ENCODE measurements at regions not wholly inside any gene's neighbourhood (a gene's known extent, or its start where the extent isn't known, plus 50 kb on each side); places are given as distances from the start of the nearest gene placed in this dataset.
A peak's percentile ranks its signal among the peaks of the same experiment; 100 is the strongest.

GRCh38 chr1:114274621-114275317 lies 121.1 kb upstream of the SYT6 start:
- Histone ChIP-seq H3K27me3 (replicated peaks in 2 of 5; ENCODE audit: control insufficient read depth in 4 of 5, insufficient read depth in 5 of 5, low read length in 4 of 5) (peaks cover 0 to 5% (median 0%) of the 10 kb centered on the region in 5 experiments), H3K9me3 (ENCODE audit: control extremely low read depth in 1 of 5, control insufficient read depth in 4 of 5, insufficient read depth in 2 of 5, low read depth in 1 of 5, low read length in 4 of 5) (no peaks in the 10 kb centered on the region), H3K4me1 (ENCODE audit: control extremely low read depth in 1 of 4, control insufficient read depth in 4 of 4, insufficient read depth in 4 of 4, low read length in 3 of 4) (no peaks in the 10 kb centered on the region), H3K27ac (ENCODE audit: insufficient read depth in 1 of 2, low read depth in 1 of 2, low read length in 2 of 2, poor library complexity in 1 of 2, severe bottlenecking in 2 of 2) (no peak overlapping the region), H3K36me3 (ENCODE audit: control insufficient read depth in 4 of 4, insufficient read depth in 4 of 4, low read length in 3 of 4) (no peaks in the 10 kb centered on the region), H3K4me3 (ENCODE audit: control insufficient read depth in 1 of 7, extremely low read depth in 1 of 7, insufficient read depth in 4 of 7, low read depth in 2 of 7, low read length in 6 of 7) (no peak overlapping the region)
- 63% methylated on average over 2 of the region's 5 CpGs for WGBS (ENCODE audit: insufficient coverage)
- peak in 2 of 3 donors; percentile 2 to 7 for DNase-seq
- ChIA-PET CTCF (interaction anchor here (1.5 kb wide), 1 partner anchor 8 kb away, joined by 8 read pairs; no protein-coding TSS in a partner anchor), POLR2A (no interaction called here)

GRCh38 chr1:114272593-114272992 lies 118.9 kb upstream of the SYT6 start:
- CTCF ChIA-PET, result interaction anchor here (3.0 kb wide), 1 partner anchor 10 kb away, joined by 20 read pairs; no protein-coding TSS in a partner anchor
- WGBS (ENCODE audit: insufficient coverage), result 100% methylated on average over 2 of the region's 3 CpGs
- Histone ChIP-seq H3K27ac (ENCODE audit: insufficient read depth in 1 of 2, low read depth in 1 of 2, low read length in 2 of 2, poor library complexity in 1 of 2, severe bottlenecking in 2 of 2) (no peak overlapping the region), H3K4me3 (ENCODE audit: control insufficient read depth in 1 of 7, extremely low read depth in 1 of 7, insufficient read depth in 4 of 7, low read depth in 2 of 7, low read length in 6 of 7) (no peak overlapping the region), H3K9me3 (ENCODE audit: control extremely low read depth in 1 of 5, control insufficient read depth in 4 of 5, insufficient read depth in 2 of 5, low read depth in 1 of 5, low read length in 4 of 5) (no peaks in the 10 kb centered on the region), H3K36me3 (ENCODE audit: control insufficient read depth in 4 of 4, insufficient read depth in 4 of 4, low read length in 3 of 4) (no peaks in the 10 kb centered on the region), H3K4me1 (ENCODE audit: control extremely low read depth in 1 of 4, control insufficient read depth in 4 of 4, insufficient read depth in 4 of 4, low read length in 3 of 4) (no peaks in the 10 kb centered on the region), H3K27me3 (replicated peaks in 2 of 5; ENCODE audit: control insufficient read depth in 4 of 5, insufficient read depth in 5 of 5, low read length in 4 of 5) (peaks cover 0 to 5% (median 0%) of the 10 kb centered on the region in 5 experiments)
- DNase-seq, result no peak
- POLR2A ChIA-PET, result no interaction called here

- Histone ChIP-seq H3K9me3 (ENCODE audit: control extremely low read depth in 1 of 5, control insufficient read depth in 4 of 5, insufficient read depth in 2 of 5, low read depth in 1 of 5, low read length in 4 of 5) (no peaks in the 10 kb centered on the region), H3K27me3 (replicated peaks in 2 of 5; ENCODE audit: control insufficient read depth in 4 of 5, insufficient read depth in 5 of 5, low read length in 4 of 5) (peaks cover 0 to 4% (median 0%) of the 10 kb centered on the region in 5 experiments), H3K4me1 (ENCODE audit: control extremely low read depth in 1 of 4, control insufficient read depth in 4 of 4, insufficient read depth in 4 of 4, low read length in 3 of 4) (no peaks in the 10 kb centered on the region), H3K27ac (ENCODE audit: insufficient read depth in 1 of 2, low read depth in 1 of 2, low read length in 2 of 2, poor library complexity in 1 of 2, severe bottlenecking in 2 of 2) (no peak overlapping the region), H3K36me3 (ENCODE audit: control insufficient read depth in 4 of 4, insufficient read depth in 4 of 4, low read length in 3 of 4) (no peaks in the 10 kb centered on the region), H3K4me3 (ENCODE audit: control insufficient read depth in 1 of 7, extremely low read depth in 1 of 7, insufficient read depth in 4 of 7, low read depth in 2 of 7, low read length in 6 of 7) (no peak overlapping the region)
- ChIA-PET POLR2A (no interaction called here), CTCF (interaction anchor here (3.0 kb wide), 1 partner anchor 11 kb away, joined by 20 read pairs; no protein-coding TSS in a partner anchor)
- no CpG with 5 or more reads among the region's 2 CpGs for WGBS (ENCODE audit: insufficient coverage)
- DNase-seq, result no peak
These were observed 117.0 kb upstream of the SYT6 start for GRCh38 chr1:114270718-114271117.

GRCh38 chr1:114270282-114270681 lies 116.6 kb upstream of the SYT6 start:
- WGBS (ENCODE audit: insufficient coverage), result 100% methylated on average over 2 of the region's 2 CpGs
- POLR2A ChIA-PET, result no interaction called here

GRCh38 chr1:114269539-114269938 lies 115.9 kb upstream of the SYT6 start:
- Histone ChIP-seq H3K27ac (ENCODE audit: insufficient read depth in 1 of 2, low read depth in 1 of 2, low read length in 2 of 2, poor library complexity in 1 of 2, severe bottlenecking in 2 of 2) (no peak overlapping the region), H3K4me3 (ENCODE audit: control insufficient read depth in 1 of 7, extremely low read depth in 1 of 7, insufficient read depth in 4 of 7, low read depth in 2 of 7, low read length in 6 of 7) (no peak overlapping the region), H3K9me3 (ENCODE audit: control extremely low read depth in 1 of 5, control insufficient read depth in 4 of 5, insufficient read depth in 2 of 5, low read depth in 1 of 5, low read length in 4 of 5) (no peaks in the 10 kb centered on the region), H3K27me3 (replicated peaks in 2 of 5; ENCODE audit: control insufficient read depth in 4 of 5, insufficient read depth in 5 of 5, low read length in 4 of 5) (peaks cover 0 to 3% (median 0%) of the 10 kb centered on the region in 5 experiments), H3K4me1 (ENCODE audit: control extremely low read depth in 1 of 4, control insufficient read depth in 4 of 4, insufficient read depth in 4 of 4, low read length in 3 of 4) (no peaks in the 10 kb centered on the region), H3K36me3 (ENCODE audit: control insufficient read depth in 4 of 4, insufficient read depth in 4 of 4, low read length in 3 of 4) (no peaks in the 10 kb centered on the region)
- no peak for DNase-seq
- POLR2A ChIA-PET, result no interaction called here
- CTCF ChIA-PET, result interaction anchor here (0.6 to 1.3 kb wide), 3 partner anchors 10 to 276 kb away, joined by 3 to 4 read pairs (median 4); no protein-coding TSS in a partner anchor
- WGBS (ENCODE audit: insufficient coverage), result 100% methylated on average over 1 of the region's 2 CpGs

More at GRCh38 chr1:114270282-114270681, 116.6 kb upstream of the SYT6 start:
- no peaks in the 10 kb centered on the region for H3K9me3 ChIP-seq (ENCODE audit: control extremely low read depth in 1 of 5, control insufficient read depth in 4 of 5, insufficient read depth in 2 of 5, low read depth in 1 of 5, low read length in 4 of 5)
- H3K27ac ChIP-seq (ENCODE audit: insufficient read depth in 1 of 2, low read depth in 1 of 2, low read length in 2 of 2, poor library complexity in 1 of 2, severe bottlenecking in 2 of 2), result no peak overlapping the region
- H3K4me1 ChIP-seq (ENCODE audit: control extremely low read depth in 1 of 4, control insufficient read depth in 4 of 4, insufficient read depth in 4 of 4, low read length in 3 of 4), result no peaks in the 10 kb centered on the region
- no peak for DNase-seq
- peaks cover 0 to 3% (median 0%) of the 10 kb centered on the region in 5 experiments for H3K27me3 ChIP-seq (replicated peaks in 2 of 5; ENCODE audit: control insufficient read depth in 4 of 5, insufficient read depth in 5 of 5, low read length in 4 of 5)
- H3K4me3 ChIP-seq (ENCODE audit: control insufficient read depth in 1 of 7, extremely low read depth in 1 of 7, insufficient read depth in 4 of 7, low read depth in 2 of 7, low read length in 6 of 7), result no peak overlapping the region
- CTCF ChIA-PET, result interaction anchor here (0.6 to 3.0 kb wide), 2 partner anchors 12 to 34 kb away, joined by 3 to 20 read pairs; no protein-coding TSS in a partner anchor
- no peaks in the 10 kb centered on the region for H3K36me3 ChIP-seq (ENCODE audit: control insufficient read depth in 4 of 4, insufficient read depth in 4 of 4, low read length in 3 of 4)

- CTCF ChIA-PET, result no interaction called here
- H3K4me1 ChIP-seq (ENCODE audit: control extremely low read depth in 1 of 4, control insufficient read depth in 4 of 4, insufficient read depth in 4 of 4, low read length in 3 of 4), result no peaks in the 10 kb centered on the region
- no peaks in the 10 kb centered on the region for H3K36me3 ChIP-seq (ENCODE audit: control insufficient read depth in 4 of 4, insufficient read depth in 4 of 4, low read length in 3 of 4)
- no peak overlapping the region for H3K4me3 ChIP-seq (ENCODE audit: control insufficient read depth in 1 of 7, extremely low read depth in 1 of 7, insufficient read depth in 4 of 7, low read depth in 2 of 7, low read length in 6 of 7)
- POLR2A ChIA-PET, result no interaction called here
- no CpG with 5 or more reads among the region's 3 CpGs for WGBS (ENCODE audit: insufficient coverage)
- no peak overlapping the region for H3K27ac ChIP-seq (ENCODE audit: insufficient read depth in 1 of 2, low read depth in 1 of 2, low read length in 2 of 2, poor library complexity in 1 of 2, severe bottlenecking in 2 of 2)
- DNase-seq, result no peak
- peaks cover 0 to 24% (median 11%) of the 10 kb centered on the region in 5 experiments for H3K27me3 ChIP-seq (replicated peaks in 2 of 5; ENCODE audit: control insufficient read depth in 4 of 5, insufficient read depth in 5 of 5, low read length in 4 of 5)
- no peaks in the 10 kb centered on the region for H3K9me3 ChIP-seq (ENCODE audit: control extremely low read depth in 1 of 5, control insufficient read depth in 4 of 5, insufficient read depth in 2 of 5, low read depth in 1 of 5, low read length in 4 of 5)
These were observed 109.7 kb upstream of the SYT6 start for GRCh38 chr1:114263343-114263742.

GRCh38 chr1:114262337-114262736 lies 108.7 kb upstream of the SYT6 start:
- no peak for DNase-seq
- Histone ChIP-seq H3K36me3 (ENCODE audit: control insufficient read depth in 4 of 4, insufficient read depth in 4 of 4, low read length in 3 of 4) (no peaks in the 10 kb centered on the region), H3K27me3 (replicated peaks in 2 of 5; ENCODE audit: control insufficient read depth in 4 of 5, insufficient read depth in 5 of 5, low read length in 4 of 5) (peaks cover 0 to 24% (median 13%) of the 10 kb centered on the region in 5 experiments), H3K9me3 (ENCODE audit: control extremely low read depth in 1 of 5, control insufficient read depth in 4 of 5, insufficient read depth in 2 of 5, low read depth in 1 of 5, low read length in 4 of 5) (no peaks in the 10 kb centered on the region), H3K4me1 (ENCODE audit: control extremely low read depth in 1 of 4, control insufficient read depth in 4 of 4, insufficient read depth in 4 of 4, low read length in 3 of 4) (no peaks in the 10 kb centered on the region), H3K27ac (ENCODE audit: insufficient read depth in 1 of 2, low read depth in 1 of 2, low read length in 2 of 2, poor library complexity in 1 of 2, severe bottlenecking in 2 of 2) (no peak overlapping the region), H3K4me3 (ENCODE audit: control insufficient read depth in 1 of 7, extremely low read depth in 1 of 7, insufficient read depth in 4 of 7, low read depth in 2 of 7, low read length in 6 of 7) (no peak overlapping the region)
- POLR2A ChIA-PET, result no interaction called here
- WGBS (ENCODE audit: insufficient coverage), result 100% methylated on average over 1 of the region's 2 CpGs
- CTCF ChIA-PET, result no interaction called here
